ENCODE measurements at regions not wholly inside any gene's neighbourhood (a gene's known extent, or its start where the extent isn't known, plus 50 kb on each side); places are given as distances from the start of the nearest gene placed in this dataset.

- H3K4me3 ChIP-seq (ENCODE audit: extremely low read depth in 1 of 4, insufficient read depth in 2 of 4, low read depth in 3 of 4, low read length in 4 of 4) = no peak overlapping the region
- TF ChIP-seq SIN3A (conservative IDR thresholded peaks at IDR 0.05 in 1 of 2, IDR thresholded peaks at IDR 0.05 in 1 of 2; ENCODE audit: low read depth in 1 of 2, low read length in 2 of 2) = no peak
- TF ChIP-seq ATF3 (IDR thresholded peaks at IDR 0.05; ENCODE audit: insufficient read depth, low read depth, low read length) = no peak
- no peak for TF ChIP-seq ATF2 (IDR thresholded peaks at IDR 0.05; ENCODE audit: low read length)
- TF ChIP-seq POLR2A (IDR thresholded peaks at IDR 0.05; ENCODE audit: control extremely low read depth in 1 of 2, low read depth in 2 of 2, low read length in 2 of 2) = no peak
- no peak for TF ChIP-seq FOSL1 (IDR thresholded peaks at IDR 0.05; ENCODE audit: insufficient read depth, low read depth, low read length)
- no peak for TF ChIP-seq RXRA (IDR thresholded peaks at IDR 0.05; ENCODE audit: insufficient read depth, low read depth, low read length)
- TF ChIP-seq CTCF (IDR thresholded peaks at IDR 0.05; ENCODE audit: control extremely low read depth in 1 of 3, insufficient read depth in 1 of 3, low read depth in 1 of 3, low read length in 3 of 3) = no peak
- no peak for TF ChIP-seq TCF12 (IDR thresholded peaks at IDR 0.05; ENCODE audit: low read depth, low read length)
- H4K20me1 ChIP-seq (replicated peaks in 1 of 2; ENCODE audit: control insufficient read depth in 1 of 2, insufficient read depth in 2 of 2, low read length in 2 of 2) = no peaks in the 10 kb centered on the region
- no peaks in the 10 kb centered on the region for H3K23me2 ChIP-seq (ENCODE audit: low read depth, low read length)
- H3K9me3 ChIP-seq (ENCODE audit: insufficient read depth in 2 of 2, low read depth in 1 of 2, low read length in 1 of 2) = no peaks in the 10 kb centered on the region
- ChIA-PET CTCF (ENCODE audit: partially characterized antibody) (interaction anchor here (1.2 to 4.3 kb wide), 5 partner anchors 9 to 218 kb away, joined by 3 to 19 read pairs (median 10); no protein-coding TSS in a partner anchor), POLR2A (ENCODE audit: partially characterized antibody) (no interaction called here)
- peak overlapping the region; percentile 77; the same call in 1 of the 2 replicates for H2AK5ac ChIP-seq (ENCODE audit: low read depth, low read length)
- peak overlapping the region; percentile 78; the same call in 1 of the 2 replicates for H2BK12ac ChIP-seq (ENCODE audit: low read depth, low read length)
- FAIRE-seq = no peak
- no peak overlapping the region for H3K4ac ChIP-seq (replicated peaks; ENCODE audit: insufficient read length, low read depth, low read length)
- H2BK120ac ChIP-seq (replicated peaks; ENCODE audit: low read depth, low read length) = no peak overlapping the region
- H3K27ac ChIP-seq (ENCODE audit: low read depth, low read length) = no peak overlapping the region
- H3K56ac ChIP-seq (replicated peaks; ENCODE audit: insufficient read length, low read depth, low read length) = no peak overlapping the region
- H2BK20ac ChIP-seq (ENCODE audit: low read length) = no peak overlapping the region; the same call in 1 of the 2 replicates
- no peak overlapping the region for H2AFZ ChIP-seq (ENCODE audit: low read length)
- H3K27me3 ChIP-seq (replicated peaks in 1 of 4; ENCODE audit: control insufficient read depth in 3 of 4, extremely low read depth in 1 of 4, insufficient read depth in 3 of 4, low read length in 3 of 4) = no peaks in the 10 kb centered on the region
- H3K23ac ChIP-seq (ENCODE audit: insufficient read length) = no peak overlapping the region
- H3K79me1 ChIP-seq (ENCODE audit: low read depth, low read length) = no peaks in the 10 kb centered on the region
- peaks cover 5 to 14% (median 10%) of the 10 kb centered on the region in 4 experiments for H3K4me1 ChIP-seq (replicated peaks in 1 of 4; ENCODE audit: control insufficient read depth in 3 of 4, insufficient read depth in 4 of 4, low read length in 3 of 4)
- no peak overlapping the region for H2BK15ac ChIP-seq (ENCODE audit: low read length)
- H4K8ac ChIP-seq (ENCODE audit: extremely low read depth, insufficient read depth, low read length) = no peak overlapping the region
- H3K79me2 ChIP-seq (ENCODE audit: control insufficient read depth in 1 of 2, insufficient read depth in 2 of 2, low read length in 2 of 2) = no peaks in the 10 kb centered on the region
- no peak for DNase-seq (ENCODE audit: low read depth in 1 of 2, low spot score in 2 of 2)
- no peaks in the 10 kb centered on the region for H3K36me3 ChIP-seq (ENCODE audit: control insufficient read depth in 2 of 4, insufficient read depth in 4 of 4, low read length in 3 of 4)
- peak overlapping the region; percentile 79; the same call in 1 of the 2 replicates for H2BK5ac ChIP-seq (ENCODE audit: low read depth, low read length)
- H4K91ac ChIP-seq (replicated peaks; ENCODE audit: insufficient read length, low read length) = no peak overlapping the region
- H4K5ac ChIP-seq (ENCODE audit: insufficient read length, low read depth, low read length) = no peak overlapping the region
- H3K4me2 ChIP-seq (ENCODE audit: insufficient read depth in 1 of 2, low read depth in 2 of 2, low read length in 2 of 2) = no peak overlapping the region
- WGBS, 2 experiments (ENCODE audit: extremely low coverage in 1 of 2, insufficient coverage in 1 of 2, insufficient read length in 1 of 2, insufficient replicate concordance in 2 of 2, low coverage in 1 of 2, low lambda C conversion rate in 2 of 2, missing lambda C conversion rate in 1 of 2) = 94% methylated on average over 4 of the region's 4 CpGs; no CpG with 5 or more reads in 1 of the 2 experiments
- peak overlapping the region; percentile 28; the same call in 1 of the 2 replicates for H3K18ac ChIP-seq (ENCODE audit: extremely low read depth, low read length)
- H3K9ac ChIP-seq (replicated peaks in 1 of 4; ENCODE audit: extremely low read depth in 1 of 4, low read depth in 3 of 4, low read length in 3 of 4) = no peak overlapping the region
- no peak overlapping the region for H3K14ac ChIP-seq (ENCODE audit: insufficient read length)
Measured at GRCh38 chr2:39511219-39511604, 74.1 kb upstream of the MAP4K3 start.

Data from H1 (cell line).